ENCODE measurements at regions not wholly inside any gene's neighbourhood (a gene's known extent, or its start where the extent isn't known, plus 50 kb on each side); places are given as distances from the start of the nearest gene placed in this dataset.

DNA sequence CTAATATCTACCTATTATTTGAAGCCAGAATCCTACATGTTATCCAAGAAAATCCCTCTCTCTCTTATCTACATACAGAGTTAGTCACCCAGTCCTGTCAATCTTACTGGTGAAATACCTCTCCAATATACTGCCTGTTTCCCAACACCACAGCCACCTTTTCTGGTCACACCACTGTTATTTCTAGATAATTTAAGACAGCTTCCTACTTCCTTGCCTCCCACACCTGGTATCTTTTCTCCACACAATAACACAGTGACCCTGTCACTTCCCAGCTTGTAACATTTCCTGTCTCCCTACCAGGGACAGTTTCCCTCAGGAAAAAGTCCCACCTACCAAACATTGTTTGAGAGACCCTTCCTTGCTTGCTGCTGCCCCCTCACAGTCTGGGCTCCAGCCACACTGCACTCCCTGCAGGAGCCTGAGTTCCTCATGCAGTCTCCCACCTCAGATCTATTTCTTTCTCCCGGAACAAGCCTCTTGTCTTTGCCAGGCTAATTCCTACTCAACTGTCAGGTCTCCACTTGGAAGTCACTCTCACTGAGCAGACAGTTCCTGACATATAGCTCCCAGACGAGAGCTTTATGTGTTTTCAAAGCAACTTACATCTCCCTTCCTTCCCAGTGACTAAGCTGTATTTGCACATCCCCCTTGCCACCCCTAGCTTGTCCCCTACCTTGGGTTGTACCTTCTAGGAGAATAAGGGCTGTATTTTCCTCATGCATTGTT is 73.6 kb upstream of the QRFPR start:
- TF ChIP-seq, protein P1, sequence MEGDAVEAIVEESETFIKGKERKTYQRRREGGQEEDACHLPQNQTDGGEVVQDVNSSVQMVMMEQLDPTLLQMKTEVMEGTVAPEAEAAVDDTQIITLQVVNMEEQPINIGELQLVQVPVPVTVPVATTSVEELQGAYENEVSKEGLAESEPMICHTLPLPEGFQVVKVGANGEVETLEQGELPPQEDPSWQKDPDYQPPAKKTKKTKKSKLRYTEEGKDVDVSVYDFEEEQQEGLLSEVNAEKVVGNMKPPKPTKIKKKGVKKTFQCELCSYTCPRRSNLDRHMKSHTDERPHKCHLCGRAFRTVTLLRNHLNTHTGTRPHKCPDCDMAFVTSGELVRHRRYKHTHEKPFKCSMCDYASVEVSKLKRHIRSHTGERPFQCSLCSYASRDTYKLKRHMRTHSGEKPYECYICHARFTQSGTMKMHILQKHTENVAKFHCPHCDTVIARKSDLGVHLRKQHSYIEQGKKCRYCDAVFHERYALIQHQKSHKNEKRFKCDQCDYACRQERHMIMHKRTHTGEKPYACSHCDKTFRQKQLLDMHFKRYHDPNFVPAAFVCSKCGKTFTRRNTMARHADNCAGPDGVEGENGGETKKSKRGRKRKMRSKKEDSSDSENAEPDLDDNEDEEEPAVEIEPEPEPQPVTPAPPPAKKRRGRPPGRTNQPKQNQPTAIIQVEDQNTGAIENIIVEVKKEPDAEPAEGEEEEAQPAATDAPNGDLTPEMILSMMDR (IDR thresholded peaks at IDR 0.05; ENCODE audit: insufficient read depth, low read length, poor library complexity, severe bottlenecking): no peak
- no peak for TF ChIP-seq EZH2phosphoT487 (conservative IDR thresholded peaks at IDR 0.05; ENCODE audit: low read length)

Measured in SU-DHL-6 (cell line).